ENCODE measurements at regions not wholly inside any gene's neighbourhood (a gene's known extent, or its start where the extent isn't known, plus 50 kb on each side); places are given as distances from the start of the nearest gene placed in this dataset.

GRCh38 chr17:77440560-77440981 is 299.8 kb downstream of the SEC14L1 start:
- Histone ChIP-seq H3K4me1 (peaks cover 94 to 100% (median 98%) of the 10 kb centered on the region in 4 donors), H3K4me3 (no peak overlapping the region), H3K27me3 (no peaks in the 10 kb centered on the region), H3K36me3 (peaks cover 0 to 4% (median 0%) of the 10 kb centered on the region in 4 donors), H3K9me3 (no peaks in the 10 kb centered on the region), H3K27ac (peak overlapping the region; percentile 49 to 93 (median 84))
- no peak for DNase-seq
- intact Hi-C loops (cut with DNase I; ENCODE audit: low total_unique reads): no loop called here
- WGBS, 5 donors: 59 to 67% (median 65%) methylated on average over 11 to 12 of the region's 12 CpGs
- TF ChIP-seq POLR2AphosphoS5 (IDR thresholded peaks at IDR 0.05) (no peak), EP300 (IDR thresholded peaks at IDR 0.05) (no peak), POLR2A (IDR thresholded peaks at IDR 0.05) (no peak), CTCF (IDR thresholded peaks at IDR 0.05) (no peak)

- H3K4me1 ChIP-seq: peaks cover 94 to 100% (median 98%) of the 10 kb centered on the region in 4 donors
- no peaks in the 10 kb centered on the region for H3K9me3 ChIP-seq
- H3K36me3 ChIP-seq: peaks cover 0 to 3% (median 0%) of the 10 kb centered on the region in 4 donors
- peak overlapping the region; percentile 49 to 93 (median 84) for H3K27ac ChIP-seq
- intact Hi-C loops (cut with DNase I; ENCODE audit: low total_unique reads): no loop called here
- 33 to 42% (median 35%) methylated on average over 15 of the region's 15 CpGs for WGBS, 5 donors
- H3K27me3 ChIP-seq: no peaks in the 10 kb centered on the region
- DNase-seq: peak in 1 of 2 donors; percentile 75
- H3K4me3 ChIP-seq: no peak overlapping the region
- no peak for TF ChIP-seq EP300 (IDR thresholded peaks at IDR 0.05)
- TF ChIP-seq CTCF (IDR thresholded peaks at IDR 0.05): no peak
- no peak for TF ChIP-seq POLR2A (IDR thresholded peaks at IDR 0.05)
- TF ChIP-seq POLR2AphosphoS5 (IDR thresholded peaks at IDR 0.05): peak in 1 of 3 donors; percentile 11
These were observed 300.6 kb downstream of the SEC14L1 start for GRCh38 chr17:77441130-77441920.

DNA sequence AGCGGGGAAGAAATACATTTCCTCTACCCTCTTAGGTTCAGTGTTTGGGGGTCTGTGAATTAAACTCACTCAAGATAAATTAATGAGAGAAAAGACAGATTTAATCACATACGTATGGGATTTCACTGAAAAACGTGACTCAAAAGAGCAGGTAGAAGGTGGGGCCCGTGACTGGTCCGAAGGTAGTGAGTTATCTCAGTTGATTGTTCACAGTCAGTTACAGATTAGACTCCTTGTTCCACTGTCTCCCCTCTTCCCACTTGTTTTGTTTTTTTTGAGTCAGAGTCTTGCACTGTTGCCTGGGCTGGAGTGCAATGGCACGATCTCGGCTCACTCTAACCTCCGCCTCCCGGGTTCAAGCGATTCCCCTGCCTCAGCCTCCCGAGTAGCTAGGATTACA is 301.2 kb downstream of the SEC14L1 start:
- DNase-seq: no peak
- H3K9me3 ChIP-seq: no peaks in the 10 kb centered on the region
- intact Hi-C loops (cut with DNase I; ENCODE audit: low total_unique reads): no loop called here
- H3K4me3 ChIP-seq: no peak overlapping the region
- TF ChIP-seq EP300 (IDR thresholded peaks at IDR 0.05) (no peak), POLR2AphosphoS5 (IDR thresholded peaks at IDR 0.05) (no peak), CTCF (IDR thresholded peaks at IDR 0.05) (no peak), POLR2A (IDR thresholded peaks at IDR 0.05) (no peak)
- H3K27ac ChIP-seq: peak overlapping the region in 4 of 5 donors; percentile 70 to 93 (median 86)
- H3K27me3 ChIP-seq: no peaks in the 10 kb centered on the region
- WGBS, 5 donors: 47 to 65% (median 56%) methylated on average over 11 of the region's 11 CpGs
- H3K4me1 ChIP-seq: peaks cover 94 to 100% (median 97%) of the 10 kb centered on the region in 4 donors
- H3K36me3 ChIP-seq: peaks cover 0 to 3% (median 0%) of the 10 kb centered on the region in 4 donors

GRCh38 chr17:77442976-77443747 is 302.4 kb downstream of the SEC14L1 start:
- Histone ChIP-seq H3K27ac (peak overlapping the region; percentile 32 to 93 (median 87)), H3K27me3 (no peaks in the 10 kb centered on the region), H3K36me3 (peaks cover 0 to 4% (median under 1%) of the 10 kb centered on the region in 4 donors), H3K4me1 (peaks cover 82 to 100% (median 94%) of the 10 kb centered on the region in 4 donors), H3K4me3 (no peak overlapping the region), H3K9me3 (no peaks in the 10 kb centered on the region)
- no peak for TF ChIP-seq CTCF (IDR thresholded peaks at IDR 0.05)
- TF ChIP-seq POLR2A (IDR thresholded peaks at IDR 0.05): no peak
- TF ChIP-seq POLR2AphosphoS5 (IDR thresholded peaks at IDR 0.05): no peak
- no peak for TF ChIP-seq EP300 (IDR thresholded peaks at IDR 0.05)
- 64 to 77% (median 74%) methylated on average over 10 of the region's 10 CpGs for WGBS, 5 donors
- intact Hi-C loops (cut with DNase I; ENCODE audit: low total_unique reads): no loop called here
- DNase-seq: no peak

Measured in stomach (tissue), 8 donors.